ENCODE measurements at regions not wholly inside any gene's neighbourhood (a gene's known extent, or its start where the extent isn't known, plus 50 kb on each side); places are given as distances from the start of the nearest gene placed in this dataset.

- Histone ChIP-seq H3K4me3 (ENCODE audit: low read depth in 1 of 3, low read length in 3 of 3) (no peak overlapping the region), H3K9ac (ENCODE audit: low read depth in 1 of 2, low read length in 2 of 2) (no peak overlapping the region), H3K9me3 (ENCODE audit: control insufficient read depth in 4 of 4, low read length in 3 of 4) (no peaks in the 10 kb centered on the region), H3K36me3 (ENCODE audit: control insufficient read depth in 4 of 4, insufficient read depth in 3 of 4, low read depth in 1 of 4, low read length in 3 of 4) (no peaks in the 10 kb centered on the region), H3K27me3 (ENCODE audit: control insufficient read depth in 4 of 4, insufficient read depth in 4 of 4, low read length in 3 of 4) (no peaks in the 10 kb centered on the region), H3K27ac (ENCODE audit: low read depth in 1 of 2, low read length in 2 of 2) (no peak overlapping the region), H3K4me1 (ENCODE audit: control insufficient read depth in 4 of 4, insufficient read depth in 4 of 4, low read length in 3 of 4) (no peaks in the 10 kb centered on the region)
- DNase-seq (ENCODE audit: low spot score), result no peak
- WGBS, result 50% methylated on average over 2 of the region's 2 CpGs
- no peak for TF ChIP-seq REST (IDR thresholded peaks at IDR 0.05)
- TF ChIP-seq RAD21 (IDR thresholded peaks at IDR 0.05), result no peak
- no peak for TF ChIP-seq JUND (IDR thresholded peaks at IDR 0.05)
- no peak for TF ChIP-seq FOXA1 (IDR thresholded peaks at IDR 0.05)
- TF ChIP-seq FOXA2 (IDR thresholded peaks at IDR 0.05), result no peak
- no peak for TF ChIP-seq GABPA (IDR thresholded peaks at IDR 0.05 in 1 of 2, conservative IDR thresholded peaks at IDR 0.05 in 1 of 2)
Measured at GRCh38 chr13:88115976-88116375, 444.8 kb downstream of the SLITRK5 start.

- no peaks in the 10 kb centered on the region for H3K36me3 ChIP-seq (ENCODE audit: control insufficient read depth in 4 of 4, insufficient read depth in 3 of 4, low read depth in 1 of 4, low read length in 3 of 4)
- no peak overlapping the region for H3K27ac ChIP-seq (ENCODE audit: low read depth in 1 of 2, low read length in 2 of 2)
- H3K9ac ChIP-seq (ENCODE audit: low read depth in 1 of 2, low read length in 2 of 2), result no peak overlapping the region
- H3K9me3 ChIP-seq (ENCODE audit: control insufficient read depth in 4 of 4, low read length in 3 of 4), result no peaks in the 10 kb centered on the region
- H3K4me1 ChIP-seq (ENCODE audit: control insufficient read depth in 4 of 4, insufficient read depth in 4 of 4, low read length in 3 of 4), result no peaks in the 10 kb centered on the region
- TF ChIP-seq JUND (IDR thresholded peaks at IDR 0.05) (no peak), RAD21 (IDR thresholded peaks at IDR 0.05) (no peak), REST (IDR thresholded peaks at IDR 0.05) (no peak), YY1 (IDR thresholded peaks at IDR 0.05) (no peak), FOXA2 (IDR thresholded peaks at IDR 0.05) (no peak), ATF3 (IDR thresholded peaks at IDR 0.05) (no peak), SP1 (IDR thresholded peaks at IDR 0.05) (no peak), CTCF (IDR thresholded peaks at IDR 0.05; ENCODE audit: low read depth, low read length, missing input control) (no peak), GABPA (IDR thresholded peaks at IDR 0.05 in 1 of 2, conservative IDR thresholded peaks at IDR 0.05 in 1 of 2) (no peak), EGR1 (IDR thresholded peaks at IDR 0.05; ENCODE audit: low read depth in 2 of 2) (no peak), TAF1 (conservative IDR thresholded peaks at IDR 0.05) (no peak), MAX (IDR thresholded peaks at IDR 0.05) (no peak), HNF4A (conservative IDR thresholded peaks at IDR 0.05) (no peak), HNF4G (IDR thresholded peaks at IDR 0.05) (no peak), ZBTB33 (IDR thresholded peaks at IDR 0.05) (no peak), FOXA1 (IDR thresholded peaks at IDR 0.05) (no peak), RXRA (IDR thresholded peaks at IDR 0.05) (no peak), NR2F2 (IDR thresholded peaks at IDR 0.05) (no peak)
- no peak overlapping the region for H3K4me3 ChIP-seq (ENCODE audit: low read depth in 1 of 3, low read length in 3 of 3)
- no peak for DNase-seq (ENCODE audit: low spot score)
- WGBS, result 79% methylated on average over 3 of the region's 3 CpGs
- H3K27me3 ChIP-seq (ENCODE audit: control insufficient read depth in 4 of 4, insufficient read depth in 4 of 4, low read length in 3 of 4), result no peaks in the 10 kb centered on the region
Measured at GRCh38 chr13:88118952-88119351, 447.8 kb downstream of the SLITRK5 start.

Measured in liver (tissue), 8 donors.